LNCaP clone FGC (cell line): ENCODE measurements at regions not wholly inside any gene's neighbourhood (a gene's known extent, or its start where the extent isn't known, plus 50 kb on each side); places are given as distances from the start of the nearest gene placed in this dataset.

Experiments used
- DNase-seq: peaks from one replicate; pipeline ENCODE4 v3.0.0-alpha.2; 2011; ENCODE audit warnings: low read depth
- H3K4me3 ChIP-seq: 2 replicates; pipeline ENCODE4 v1.5.1; 2011; ENCODE audit warnings: mild to moderate bottlenecking, low read depth, low read length, control low read depth
- CTCF ChIP-seq: IDR thresholded peaks from 2 replicates; pipeline ENCODE4 v1.5.1; 2012; ENCODE audit warnings: mild to moderate bottlenecking; ENCODE audit not compliant: control insufficient read depth, insufficient read depth; ENCODE audit errors: extremely low read depth

GRCh38 chr3:71881041-71881440 is 96.1 kb upstream of the PROK2 start:
- no peak for DNase-seq
- TF ChIP-seq CTCF, result no peak
- no peak overlapping the region for H3K4me3 ChIP-seq

- H3K4me3 ChIP-seq, result no peak overlapping the region
- no peak for DNase-seq
- no peak for TF ChIP-seq CTCF
These were observed 94.1 kb upstream of the PROK2 start for GRCh38 chr3:71879089-71879488.

- H3K4me3 ChIP-seq, result no peak overlapping the region
- no peak for TF ChIP-seq CTCF
- no peak for DNase-seq
These were observed 91.5 kb upstream of the PROK2 start for GRCh38 chr3:71876135-71877105.

- H3K4me3 ChIP-seq, result no peak overlapping the region
- DNase-seq, result peak; percentile 31
- peak; percentile 99 for TF ChIP-seq CTCF
These were observed 90.6 kb upstream of the PROK2 start for GRCh38 chr3:71875461-71875947.

GRCh38 chr3:71874618-71875017 is 89.7 kb upstream of the PROK2 start:
- no peak for TF ChIP-seq CTCF
- no peak overlapping the region for H3K4me3 ChIP-seq
- DNase-seq, result no peak

GRCh38 chr3:71873093-71873611 is 88.2 kb upstream of the PROK2 start:
- DNase-seq, result no peak
- H3K4me3 ChIP-seq, result no peak overlapping the region
- no peak for TF ChIP-seq CTCF

GRCh38 chr3:71872256-71872655 is 87.3 kb upstream of the PROK2 start:
- no peak overlapping the region for H3K4me3 ChIP-seq
- no peak for TF ChIP-seq CTCF
- DNase-seq, result no peak
